ENCODE measurements at regions not wholly inside any gene's neighbourhood (a gene's known extent, or its start where the extent isn't known, plus 50 kb on each side); places are given as distances from the start of the nearest gene placed in this dataset.

DNA sequence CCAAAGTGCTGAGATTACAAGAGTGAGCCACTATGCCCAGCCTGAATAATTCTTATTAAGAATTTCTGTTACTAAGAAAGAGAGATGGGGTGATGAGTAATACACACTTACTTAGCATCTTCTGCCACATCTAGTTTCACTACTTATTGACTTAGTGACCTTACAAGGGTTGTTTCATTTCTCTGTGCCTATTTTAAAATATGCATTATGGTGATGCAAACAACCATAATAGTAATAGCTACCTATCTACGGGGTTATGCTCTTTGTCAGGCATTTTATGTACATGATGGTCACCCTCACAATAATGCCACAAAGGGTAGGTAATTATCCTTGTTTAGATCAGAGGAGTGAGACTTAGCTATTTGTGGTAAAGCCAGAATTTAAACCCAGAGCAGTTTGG, 499.0 kb upstream of the SGCD start:
- H3K9me1 ChIP-seq (replicated peaks; ENCODE audit: control insufficient read depth, extremely low read depth, insufficient read depth, low read length): no peaks in the 10 kb centered on the region

DNA sequence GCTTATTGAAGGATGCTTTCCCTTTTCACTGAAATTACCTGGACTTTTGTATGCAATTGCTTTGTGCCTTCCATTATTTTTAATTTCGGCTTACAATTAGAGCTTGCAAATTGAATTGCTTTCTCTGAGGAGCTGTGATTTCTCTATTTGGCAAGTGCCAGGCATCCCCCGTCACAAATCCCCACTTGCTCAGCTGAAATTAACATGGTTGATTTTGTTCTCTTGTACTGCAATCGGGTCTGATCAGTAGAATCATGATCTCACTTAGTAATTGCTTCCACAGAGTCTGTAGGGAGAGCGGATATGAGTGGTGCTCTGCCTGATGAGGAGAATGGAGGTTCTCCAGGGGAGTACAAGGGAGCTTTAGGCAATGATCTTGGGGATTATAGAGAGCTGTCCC, 495.5 kb upstream of the SGCD start:
- Histone ChIP-seq H2AFZ (ENCODE audit: low read depth, low read length) (no peak overlapping the region), H3K4me3 (replicated peaks in 1 of 3; ENCODE audit: insufficient read depth in 1 of 3, low read depth in 1 of 3, low read length in 3 of 3) (no peak overlapping the region), H3K79me2 (ENCODE audit: control insufficient read depth, insufficient read depth, low read length) (no peaks in the 10 kb centered on the region), H3K4me1 (ENCODE audit: control insufficient read depth, extremely low read depth, insufficient read depth, low read length) (no peaks in the 10 kb centered on the region), H3K27me3 (ENCODE audit: control insufficient read depth in 2 of 2, insufficient read depth in 2 of 2, low read length in 2 of 2) (no peaks in the 10 kb centered on the region), H3K27ac (ENCODE audit: insufficient read depth, low read depth, low read length) (no peak overlapping the region), H4K20me1 (replicated peaks; ENCODE audit: control insufficient read depth, extremely low read depth, insufficient read depth, low read length) (no peaks in the 10 kb centered on the region), H3K4me2 (ENCODE audit: insufficient read depth, low read length) (no peak overlapping the region), H3K36me3 (ENCODE audit: control insufficient read depth in 2 of 2, extremely low read depth in 1 of 2, insufficient read depth in 2 of 2, low read length in 2 of 2) (no peaks in the 10 kb centered on the region), H3K9me3 (replicated peaks; ENCODE audit: control insufficient read depth, insufficient read depth, low read length) (peaks cover 2% of the 10 kb centered on the region), H3K9ac (replicated peaks; ENCODE audit: extremely low read depth, insufficient read depth, low read length) (no peak overlapping the region), H3K9me1 (replicated peaks; ENCODE audit: control insufficient read depth, extremely low read depth, insufficient read depth, low read length) (no peaks in the 10 kb centered on the region)
- FAIRE-seq (no peak), DNase-seq (ENCODE audit: low read depth, low spot score) (no peak)
- POLR2A ChIA-PET: no interaction called here
- TF ChIP-seq GATA2 (IDR thresholded peaks at IDR 0.05; ENCODE audit: insufficient read depth, insufficient read length, low read depth, low read length) (no peak), POLR2A (IDR thresholded peaks at IDR 0.05; ENCODE audit: low read depth, low read length) (no peak), POLR2AphosphoS5 (IDR thresholded peaks at IDR 0.05; ENCODE audit: insufficient read depth, low read depth, low read length) (no peak), MYC (IDR thresholded peaks at IDR 0.05; ENCODE audit: low read depth, low read length) (no peak), JUN (IDR thresholded peaks at IDR 0.05; ENCODE audit: borderline replicate concordance, insufficient read depth, insufficient read length, low read depth) (no peak), EZH2 (IDR thresholded peaks at IDR 0.05; ENCODE audit: borderline replicate concordance, low read depth, low read length, severe bottlenecking) (no peak), FOS (IDR thresholded peaks at IDR 0.05; ENCODE audit: borderline replicate concordance, insufficient read depth, low read length) (no peak)
- TF ChIP-seq, protein P1, sequence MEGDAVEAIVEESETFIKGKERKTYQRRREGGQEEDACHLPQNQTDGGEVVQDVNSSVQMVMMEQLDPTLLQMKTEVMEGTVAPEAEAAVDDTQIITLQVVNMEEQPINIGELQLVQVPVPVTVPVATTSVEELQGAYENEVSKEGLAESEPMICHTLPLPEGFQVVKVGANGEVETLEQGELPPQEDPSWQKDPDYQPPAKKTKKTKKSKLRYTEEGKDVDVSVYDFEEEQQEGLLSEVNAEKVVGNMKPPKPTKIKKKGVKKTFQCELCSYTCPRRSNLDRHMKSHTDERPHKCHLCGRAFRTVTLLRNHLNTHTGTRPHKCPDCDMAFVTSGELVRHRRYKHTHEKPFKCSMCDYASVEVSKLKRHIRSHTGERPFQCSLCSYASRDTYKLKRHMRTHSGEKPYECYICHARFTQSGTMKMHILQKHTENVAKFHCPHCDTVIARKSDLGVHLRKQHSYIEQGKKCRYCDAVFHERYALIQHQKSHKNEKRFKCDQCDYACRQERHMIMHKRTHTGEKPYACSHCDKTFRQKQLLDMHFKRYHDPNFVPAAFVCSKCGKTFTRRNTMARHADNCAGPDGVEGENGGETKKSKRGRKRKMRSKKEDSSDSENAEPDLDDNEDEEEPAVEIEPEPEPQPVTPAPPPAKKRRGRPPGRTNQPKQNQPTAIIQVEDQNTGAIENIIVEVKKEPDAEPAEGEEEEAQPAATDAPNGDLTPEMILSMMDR (IDR thresholded peaks at IDR 0.05; ENCODE audit: extremely low read depth in 1 of 2, insufficient read depth in 1 of 2, low read depth in 1 of 2, low read length in 2 of 2): no peak
- TF ChIP-seq, protein P2, sequence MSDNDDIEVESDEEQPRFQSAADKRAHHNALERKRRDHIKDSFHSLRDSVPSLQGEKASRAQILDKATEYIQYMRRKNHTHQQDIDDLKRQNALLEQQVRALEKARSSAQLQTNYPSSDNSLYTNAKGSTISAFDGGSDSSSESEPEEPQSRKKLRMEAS (IDR thresholded peaks at IDR 0.05; ENCODE audit: insufficient read depth, insufficient read length): no peak
- BruUV-seq (replicated peaks): no TSS peak
- intact Hi-C loops (cut with micrococcal nuclease): no loop called here
- CTCF ChIA-PET: no interaction called here
- dilution Hi-C loops (cut with MboI; ENCODE audit: extremely low pct_ligation_motif_present, low sequenced_read_pairs): no loop called here

More for the DNA sequence above, 499.0 kb upstream of the SGCD start:
- intact Hi-C loops (cut with micrococcal nuclease) (no loop called here), dilution Hi-C loops (cut with MboI; ENCODE audit: extremely low pct_ligation_motif_present, low sequenced_read_pairs) (no loop called here)
- Histone ChIP-seq H4K20me1 (replicated peaks; ENCODE audit: control insufficient read depth, extremely low read depth, insufficient read depth, low read length) (no peaks in the 10 kb centered on the region), H3K27ac (ENCODE audit: insufficient read depth, low read depth, low read length) (no peak overlapping the region), H3K4me2 (ENCODE audit: insufficient read depth, low read length) (no peak overlapping the region), H3K9me3 (replicated peaks; ENCODE audit: control insufficient read depth, insufficient read depth, low read length) (peaks cover 2% of the 10 kb centered on the region), H3K27me3 (ENCODE audit: control insufficient read depth in 2 of 2, insufficient read depth in 2 of 2, low read length in 2 of 2) (no peaks in the 10 kb centered on the region), H2AFZ (ENCODE audit: low read depth, low read length) (no peak overlapping the region), H3K9ac (replicated peaks; ENCODE audit: extremely low read depth, insufficient read depth, low read length) (no peak overlapping the region), H3K79me2 (ENCODE audit: control insufficient read depth, insufficient read depth, low read length) (no peaks in the 10 kb centered on the region), H3K4me1 (ENCODE audit: control insufficient read depth, extremely low read depth, insufficient read depth, low read length) (no peaks in the 10 kb centered on the region), H3K36me3 (ENCODE audit: control insufficient read depth in 2 of 2, extremely low read depth in 1 of 2, insufficient read depth in 2 of 2, low read length in 2 of 2) (no peaks in the 10 kb centered on the region), H3K4me3 (replicated peaks in 1 of 3; ENCODE audit: insufficient read depth in 1 of 3, low read depth in 1 of 3, low read length in 3 of 3) (no peak overlapping the region)
- POLR2A ChIA-PET: no interaction called here
- no TSS peak for BruUV-seq (replicated peaks)
- CTCF ChIA-PET: no interaction called here
- FAIRE-seq (no peak), DNase-seq (ENCODE audit: low read depth, low spot score) (no peak)
- TF ChIP-seq JUN (IDR thresholded peaks at IDR 0.05; ENCODE audit: borderline replicate concordance, insufficient read depth, insufficient read length, low read depth) (no peak), POLR2A (IDR thresholded peaks at IDR 0.05; ENCODE audit: low read depth, low read length) (no peak), POLR2AphosphoS5 (IDR thresholded peaks at IDR 0.05; ENCODE audit: insufficient read depth, low read depth, low read length) (no peak), MYC (IDR thresholded peaks at IDR 0.05; ENCODE audit: low read depth, low read length) (no peak), FOS (IDR thresholded peaks at IDR 0.05; ENCODE audit: borderline replicate concordance, insufficient read depth, low read length) (no peak), EZH2 (IDR thresholded peaks at IDR 0.05; ENCODE audit: borderline replicate concordance, low read depth, low read length, severe bottlenecking) (no peak)
- TF ChIP-seq, protein P2 (IDR thresholded peaks at IDR 0.05; ENCODE audit: insufficient read depth, insufficient read length): no peak
- TF ChIP-seq, protein P1 (IDR thresholded peaks at IDR 0.05; ENCODE audit: extremely low read depth in 1 of 2, insufficient read depth in 1 of 2, low read depth in 1 of 2, low read length in 2 of 2): no peak

All from endothelial cell of umbilical vein (primary cell).